GM20000 (cell line): ENCODE measurements at regions not wholly inside any gene's neighbourhood (a gene's known extent, or its start where the extent isn't known, plus 50 kb on each side); places are given as distances from the start of the nearest gene placed in this dataset.

Source experiments
- DNase-seq: peaks from one replicate; pipeline ENCODE4 v3.0.0; 2012; ENCODE audit warnings: low spot score
- CTCF ChIP-seq: IDR thresholded peaks from 2 replicates; pipeline ENCODE4 v1.5.1; 2012; ENCODE audit warnings: mild to moderate bottlenecking, control low read depth; ENCODE audit errors: extremely low read depth, missing control alignments

- no peak for DNase-seq
- no peak for TF ChIP-seq CTCF
Observed at GRCh38 chr7:52088008-52088901, 771.6 kb upstream of the COBL start.

GRCh38 chr7:52085610-52086009 lies 769.0 kb upstream of the COBL start:
- TF ChIP-seq CTCF = no peak
- no peak for DNase-seq

GRCh38 chr7:52080493-52080892 lies 763.9 kb upstream of the COBL start:
- no peak for DNase-seq
- no peak for TF ChIP-seq CTCF

GRCh38 chr7:52079726-52080125 lies 763.1 kb upstream of the COBL start:
- DNase-seq = no peak
- TF ChIP-seq CTCF = no peak

GRCh38 chr7:52077571-52077970 lies 761.0 kb upstream of the COBL start:
- TF ChIP-seq CTCF = no peak
- no peak for DNase-seq

GRCh38 chr7:52074912-52075311 lies 758.3 kb upstream of the COBL start:
- DNase-seq = no peak
- no peak for TF ChIP-seq CTCF

GRCh38 chr7:52074071-52074470 lies 757.5 kb upstream of the COBL start:
- no peak for DNase-seq
- no peak for TF ChIP-seq CTCF
